GM12864 (cell line): ENCODE measurements at regions not wholly inside any gene's neighbourhood (a gene's known extent, or its start where the extent isn't known, plus 50 kb on each side); places are given as distances from the start of the nearest gene placed in this dataset.

Source experiments
- DNase-seq: peaks from one replicate; pipeline ENCODE4 v3.0.0-alpha.2; 2011; ENCODE audit warnings: low read depth
- H3K4me3 ChIP-seq: 2 replicates; pipeline ENCODE4 v1.5.1; 2011; ENCODE audit warnings: mild to moderate bottlenecking, low read depth, low read length, control low read depth
- TF ChIP-seq, protein P1 (sequence below): IDR thresholded peaks from 2 replicates; pipeline ENCODE4 v1.5.1; 2011; ENCODE audit warnings: low read depth, mild to moderate bottlenecking, moderate library complexity, low read length, control low read depth, inconsistent platforms; ENCODE audit errors: missing control alignments

DNA sequence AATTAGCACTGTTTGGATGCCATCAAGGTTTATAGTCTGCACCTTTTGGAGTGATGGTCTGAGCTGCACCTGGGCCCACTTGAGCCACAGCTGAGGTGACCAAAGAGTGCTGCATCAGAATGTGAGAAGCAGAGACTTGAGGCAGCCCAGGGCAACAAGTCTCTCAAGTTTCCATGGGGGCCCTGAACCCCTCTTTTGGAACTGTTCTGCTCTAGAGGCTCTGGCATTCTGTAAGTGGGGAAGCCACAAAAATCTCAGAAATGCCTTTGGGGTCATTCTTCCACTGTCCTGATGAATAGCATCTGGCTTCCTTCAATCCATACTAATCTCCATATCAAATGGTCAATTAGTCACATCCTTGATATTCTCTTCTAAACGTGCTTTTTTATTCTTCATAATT, 298.4 kb upstream of the MAOA start:
- H3K4me3 ChIP-seq, result no peak overlapping the region
- TF ChIP-seq, protein P1, sequence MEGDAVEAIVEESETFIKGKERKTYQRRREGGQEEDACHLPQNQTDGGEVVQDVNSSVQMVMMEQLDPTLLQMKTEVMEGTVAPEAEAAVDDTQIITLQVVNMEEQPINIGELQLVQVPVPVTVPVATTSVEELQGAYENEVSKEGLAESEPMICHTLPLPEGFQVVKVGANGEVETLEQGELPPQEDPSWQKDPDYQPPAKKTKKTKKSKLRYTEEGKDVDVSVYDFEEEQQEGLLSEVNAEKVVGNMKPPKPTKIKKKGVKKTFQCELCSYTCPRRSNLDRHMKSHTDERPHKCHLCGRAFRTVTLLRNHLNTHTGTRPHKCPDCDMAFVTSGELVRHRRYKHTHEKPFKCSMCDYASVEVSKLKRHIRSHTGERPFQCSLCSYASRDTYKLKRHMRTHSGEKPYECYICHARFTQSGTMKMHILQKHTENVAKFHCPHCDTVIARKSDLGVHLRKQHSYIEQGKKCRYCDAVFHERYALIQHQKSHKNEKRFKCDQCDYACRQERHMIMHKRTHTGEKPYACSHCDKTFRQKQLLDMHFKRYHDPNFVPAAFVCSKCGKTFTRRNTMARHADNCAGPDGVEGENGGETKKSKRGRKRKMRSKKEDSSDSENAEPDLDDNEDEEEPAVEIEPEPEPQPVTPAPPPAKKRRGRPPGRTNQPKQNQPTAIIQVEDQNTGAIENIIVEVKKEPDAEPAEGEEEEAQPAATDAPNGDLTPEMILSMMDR, result no peak
- no peak for DNase-seq

DNA sequence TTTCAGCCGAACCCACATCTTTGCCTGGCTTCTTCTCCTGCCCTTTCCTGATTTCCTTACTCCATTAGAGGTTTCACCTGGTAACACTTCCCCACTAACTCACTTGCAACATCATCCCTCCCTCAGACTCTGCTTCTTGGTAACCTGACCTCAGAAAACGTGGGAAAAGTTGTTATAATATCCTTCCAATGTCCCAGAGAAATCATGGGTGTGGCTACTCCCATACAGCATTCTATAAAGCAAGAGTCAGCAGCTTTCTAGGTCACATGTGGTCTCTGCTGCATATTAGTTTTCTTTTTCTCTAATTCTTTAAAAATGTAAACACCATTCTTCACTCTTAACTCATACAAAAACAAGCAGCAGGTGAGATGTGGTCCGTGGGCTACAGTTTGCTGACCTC, 283.1 kb upstream of the MAOA start:
- H3K4me3 ChIP-seq, result no peak overlapping the region
- TF ChIP-seq, protein P1, result no peak
- DNase-seq, result no peak

DNA sequence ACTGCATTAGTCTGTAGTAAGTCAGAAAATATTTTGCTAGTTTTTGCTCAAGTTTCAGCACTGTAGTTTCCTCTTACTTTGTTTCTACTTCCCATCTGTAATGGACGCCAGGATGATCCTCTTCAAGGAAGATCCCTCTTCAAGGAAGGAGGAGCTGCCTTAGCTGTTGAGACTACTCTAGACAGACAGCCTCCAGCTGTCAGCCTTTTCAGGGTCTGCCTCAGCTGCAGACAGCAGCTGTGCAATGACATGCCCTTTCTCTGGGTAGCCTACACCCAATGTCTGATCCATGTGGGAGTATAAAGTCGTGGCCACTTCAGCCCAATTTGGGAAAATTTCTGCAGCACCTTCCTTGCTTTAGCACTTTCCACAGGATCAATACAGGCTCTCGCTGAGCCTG, 281.0 kb upstream of the MAOA start:
- no peak for DNase-seq

DNA sequence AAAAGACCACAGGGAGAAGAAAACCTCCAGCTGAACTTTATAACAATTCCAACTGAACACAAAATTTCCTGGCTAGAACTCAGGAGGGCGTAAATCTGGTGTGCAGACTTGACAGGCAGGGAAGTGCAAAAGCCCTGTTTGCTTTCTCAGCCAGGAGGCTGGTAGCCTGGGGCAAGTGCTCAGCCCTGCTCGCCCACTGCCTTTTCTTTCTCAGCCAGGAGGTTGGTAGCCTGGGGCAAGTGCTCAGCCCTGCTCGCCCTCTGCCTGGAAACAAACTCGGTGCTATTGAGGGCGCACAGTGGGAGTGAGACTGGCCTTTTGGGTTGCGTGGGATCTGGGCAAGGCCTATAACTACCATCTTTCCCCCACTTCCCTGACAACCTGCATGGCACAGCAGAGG, 275.4 kb upstream of the MAOA start:
- DNase-seq, result no peak
- TF ChIP-seq, protein P1, result no peak
- no peak overlapping the region for H3K4me3 ChIP-seq

More for the DNA sequence above, 281.0 kb upstream of the MAOA start:
- H3K4me3 ChIP-seq, result no peak overlapping the region
- TF ChIP-seq, protein P1, result no peak

DNA sequence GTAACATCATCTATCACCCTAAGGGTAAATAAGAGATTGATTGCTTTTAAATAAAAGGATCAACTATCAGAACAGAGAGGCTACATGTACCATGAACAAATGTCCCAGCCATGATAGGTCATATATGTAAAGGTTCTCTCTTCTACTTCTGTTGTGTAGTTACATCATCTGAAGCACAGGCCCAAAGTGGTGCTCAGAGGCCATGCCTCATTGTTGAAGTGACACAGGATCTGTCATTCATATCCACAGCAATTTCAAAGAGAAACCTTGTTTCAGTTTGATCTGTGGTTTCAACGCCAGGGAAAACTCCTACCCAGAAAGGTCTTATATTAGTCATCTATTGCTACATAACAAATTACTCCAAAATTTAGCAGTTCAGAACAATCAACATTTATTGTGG, 269.2 kb upstream of the MAOA start:
- TF ChIP-seq, protein P1, result no peak
- no peak overlapping the region for H3K4me3 ChIP-seq
- DNase-seq, result no peak

DNA sequence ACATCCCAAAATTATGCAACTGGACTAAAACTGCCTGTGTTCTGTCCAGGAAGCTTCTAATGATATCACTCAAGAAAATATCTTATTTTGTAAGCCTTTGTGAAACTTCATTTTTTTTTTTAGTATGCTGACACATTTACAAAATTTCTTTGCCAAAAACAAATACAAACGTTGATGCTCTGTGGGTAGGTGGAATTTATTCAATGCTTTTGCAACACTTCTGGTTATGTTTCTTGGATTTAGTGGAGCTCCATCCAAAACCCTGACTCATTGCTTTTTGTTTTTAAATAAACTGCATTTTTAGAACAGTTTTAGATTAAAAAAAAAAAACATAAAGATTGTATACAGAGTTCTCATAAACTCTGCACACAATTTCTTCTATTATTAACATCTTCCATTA, 250.9 kb upstream of the MAOA start:
- DNase-seq, result no peak
- TF ChIP-seq, protein P1, result no peak

DNA sequence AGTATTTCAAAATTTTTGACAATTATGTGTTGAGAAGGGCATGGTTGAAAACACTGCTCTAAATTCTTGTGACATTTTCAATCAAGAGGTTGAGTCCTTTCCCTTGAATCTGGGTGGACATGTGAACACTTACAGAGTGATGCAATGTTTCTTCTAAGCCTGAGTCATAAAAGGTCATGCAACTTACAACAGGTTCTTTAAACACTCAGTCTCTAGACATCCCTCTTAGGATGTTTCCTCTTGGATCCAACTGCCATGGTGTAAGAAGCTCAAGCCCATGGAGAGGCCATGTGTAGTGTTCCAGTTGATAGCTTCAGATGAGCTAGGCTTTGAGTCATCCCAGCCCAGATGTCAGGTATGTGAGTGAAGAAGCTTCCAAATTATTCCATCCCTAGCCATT, 232.2 kb upstream of the MAOA start:
- no peak for DNase-seq
- no peak overlapping the region for H3K4me3 ChIP-seq
- TF ChIP-seq, protein P1, result no peak

More for the DNA sequence above, 250.9 kb upstream of the MAOA start:
- no peak overlapping the region for H3K4me3 ChIP-seq
